NCI-H82 treated with DMSO at 0.1 percent for 48 hours (cell line): ENCODE measurements at regions not wholly inside any gene's neighbourhood (a gene's known extent, or its start where the extent isn't known, plus 50 kb on each side); places are given as distances from the start of the nearest gene placed in this dataset.

Source experiments
- DNase-seq: peaks from one replicate; lab custom pipeline; 2025; ENCODE audit not compliant: unreplicated experiment; lab: John Stamatoyannopoulos, UW

DNA sequence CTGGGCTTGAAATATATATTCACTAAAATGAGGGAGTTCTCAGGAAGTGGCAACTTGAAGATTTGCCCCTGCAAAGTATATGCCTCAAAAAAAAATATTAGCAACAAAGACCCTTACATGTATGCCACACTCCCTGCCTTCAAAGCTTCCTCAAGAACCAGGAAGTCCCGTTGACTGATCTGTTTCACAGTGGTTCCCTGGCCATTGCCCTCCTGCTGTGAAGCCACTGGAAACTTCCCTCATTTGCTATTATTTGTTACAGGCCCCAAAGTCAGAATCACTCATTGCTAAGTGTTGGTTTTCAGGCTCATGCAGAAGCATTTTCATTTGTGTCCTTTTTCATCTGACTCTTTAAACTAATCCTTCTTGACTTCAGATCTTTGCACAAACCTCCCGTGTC, 421.5 kb downstream of the ZNF521 start:
- no peak for DNase-seq

GRCh38 chr18:24930971-24931370, 421.0 kb downstream of the ZNF521 start:
- peak; percentile 11 for DNase-seq

GRCh38 chr18:24933345-24933744, 418.6 kb downstream of the ZNF521 start:
- DNase-seq: no peak

- no peak for DNase-seq
Measured at GRCh38 chr18:24934258-24934932, 417.6 kb downstream of the ZNF521 start.

GRCh38 chr18:24935008-24935407, 417.0 kb downstream of the ZNF521 start:
- no peak for DNase-seq

- DNase-seq: no peak
Measured at GRCh38 chr18:24935896-24936295, 416.1 kb downstream of the ZNF521 start.

DNA sequence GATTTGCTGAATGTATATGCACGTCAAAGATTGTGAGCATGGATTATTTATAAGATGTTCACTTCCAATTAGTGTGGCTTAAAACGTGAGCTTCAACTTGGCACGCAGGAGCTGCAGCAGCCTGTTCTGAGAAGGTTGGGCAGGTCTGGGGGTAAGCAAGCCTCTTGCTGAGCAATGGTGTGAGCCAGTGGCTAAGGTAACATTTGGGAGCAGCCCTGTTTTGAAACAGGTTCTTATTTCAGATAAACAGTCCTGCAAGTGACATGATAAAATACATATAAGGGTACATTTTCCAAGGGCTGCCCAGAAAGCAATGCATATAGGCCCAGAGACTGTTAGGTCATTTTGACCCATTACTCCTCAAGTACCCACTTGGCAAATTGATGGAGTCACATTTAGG, 415.3 kb downstream of the ZNF521 start:
- DNase-seq: no peak

GRCh38 chr18:24937639-24938275, 414.2 kb downstream of the ZNF521 start:
- DNase-seq: no peak

- no peak for DNase-seq
Measured at GRCh38 chr18:24940416-24940815, 411.6 kb downstream of the ZNF521 start.

GRCh38 chr18:24941174-24941951, 410.6 kb downstream of the ZNF521 start:
- DNase-seq: no peak

GRCh38 chr18:24942144-24942543, 409.8 kb downstream of the ZNF521 start:
- no peak for DNase-seq

- no peak for DNase-seq
Measured at GRCh38 chr18:24947521-24948305, 404.3 kb downstream of the ZNF521 start.

DNA sequence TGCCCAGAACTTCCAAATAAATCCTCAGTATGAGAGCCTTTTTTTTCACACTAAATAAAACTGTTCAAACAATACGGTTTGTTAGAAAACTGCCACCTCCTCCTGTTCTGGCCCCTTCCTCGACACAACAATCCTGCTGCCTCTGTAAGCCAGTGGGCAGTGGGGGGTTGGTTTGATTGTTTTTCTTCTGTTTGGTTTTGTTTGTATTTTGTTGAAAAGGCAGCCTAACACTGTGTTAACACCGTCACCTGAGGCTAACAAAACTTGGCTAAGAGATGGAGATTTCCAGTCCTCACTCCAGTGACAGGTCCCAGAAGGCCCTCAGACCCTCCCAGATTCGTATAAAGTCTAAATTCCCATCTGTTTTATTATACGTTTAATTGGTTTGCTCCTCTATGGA, 402.1 kb downstream of the ZNF521 start:
- no peak for DNase-seq

GRCh38 chr18:24954341-24954740, 397.6 kb downstream of the ZNF521 start:
- DNase-seq: no peak

DNA sequence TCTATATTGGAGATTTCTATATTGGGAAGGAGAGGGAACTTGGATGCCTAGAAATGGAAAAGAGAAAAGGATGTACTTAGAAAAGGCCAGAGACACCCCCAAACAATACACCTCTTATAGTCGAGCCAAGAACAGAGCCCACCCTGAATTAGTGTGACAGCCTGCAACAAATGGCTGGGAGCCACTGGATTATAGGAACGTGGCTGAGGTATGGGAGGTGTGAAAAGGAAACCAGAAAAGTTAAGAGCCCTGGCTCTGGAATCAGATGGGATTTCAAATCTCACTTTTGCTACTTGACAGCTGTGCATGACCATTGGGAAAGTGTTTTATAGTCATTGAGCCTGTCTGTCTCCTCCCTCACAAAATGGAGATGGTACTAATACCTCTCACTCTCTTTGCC, 394.0 kb downstream of the ZNF521 start:
- no peak for DNase-seq

DNA sequence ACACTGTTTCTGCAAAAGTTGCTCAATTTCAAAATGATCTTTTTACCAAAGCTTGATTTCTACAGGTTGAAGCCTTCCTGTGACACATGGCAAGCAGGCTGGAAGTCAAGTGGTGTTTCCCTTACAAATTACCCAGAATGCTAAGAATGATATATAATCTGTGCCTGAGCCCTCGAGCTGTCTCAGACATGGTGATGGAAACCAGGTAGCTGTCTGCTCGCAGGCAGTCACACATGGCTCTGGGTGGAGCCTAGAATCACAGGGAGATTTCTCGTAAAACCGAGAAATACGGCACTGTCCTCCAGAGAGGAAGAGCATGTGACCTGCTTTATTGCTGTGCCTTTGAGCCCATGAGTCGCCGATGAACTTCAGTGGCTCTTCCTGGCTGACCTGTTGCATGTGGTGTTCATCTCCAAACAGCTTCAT, 392.9 kb downstream of the ZNF521 start:
- DNase-seq: no peak

GRCh38 chr18:24964216-24964615, 387.8 kb downstream of the ZNF521 start:
- DNase-seq: no peak

DNA sequence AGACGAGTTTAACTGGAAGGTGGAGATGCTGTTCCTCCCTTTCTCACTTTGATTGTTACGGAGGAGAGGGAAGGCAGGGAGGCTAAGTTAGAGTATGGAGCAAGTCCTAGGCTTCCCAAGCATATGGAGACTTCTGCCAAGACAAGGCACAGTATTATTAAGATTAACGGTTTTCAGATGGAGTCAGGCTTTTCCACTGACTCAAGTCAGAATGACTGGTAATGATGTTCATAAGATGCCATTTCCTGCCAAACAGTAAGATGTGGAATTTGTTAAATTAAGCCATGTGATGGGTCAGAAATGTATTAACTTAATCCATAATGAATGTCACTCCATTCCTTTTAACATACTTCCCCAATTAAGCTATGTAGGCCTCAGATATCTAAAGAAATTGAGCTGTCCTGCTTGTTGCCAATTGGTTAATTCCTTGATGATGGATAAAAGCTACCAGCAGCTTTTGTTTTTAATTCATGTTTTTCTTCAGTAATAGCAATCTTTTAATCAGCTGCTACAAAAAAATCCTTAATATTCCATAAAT, 383.7 kb downstream of the ZNF521 start:
- no peak for DNase-seq

DNA sequence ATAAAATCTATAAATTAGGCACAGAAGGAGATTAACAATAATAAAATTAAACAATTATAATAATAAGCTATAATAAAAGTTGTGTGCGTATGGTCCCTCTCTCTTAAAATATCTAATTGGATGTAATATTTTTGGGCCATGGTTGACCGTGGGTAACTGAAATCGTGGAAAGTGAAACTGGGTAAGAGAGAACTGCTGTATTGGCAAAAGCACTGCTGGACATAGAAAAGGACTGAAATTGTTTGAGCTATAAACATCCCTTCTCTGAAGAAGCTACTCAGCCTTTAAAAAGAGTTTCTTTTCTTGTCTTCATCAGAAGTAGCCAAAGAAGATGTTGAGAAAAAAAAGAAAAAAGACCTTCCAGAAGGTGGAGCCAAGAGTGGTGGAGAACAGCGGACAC, 379.4 kb downstream of the ZNF521 start:
- DNase-seq: no peak

- DNase-seq: no peak
Measured at GRCh38 chr18:24974431-24974830, 377.5 kb downstream of the ZNF521 start.
